ENCODE measurements at regions not wholly inside any gene's neighbourhood (a gene's known extent, or its start where the extent isn't known, plus 50 kb on each side); places are given as distances from the start of the nearest gene placed in this dataset.

DNA sequence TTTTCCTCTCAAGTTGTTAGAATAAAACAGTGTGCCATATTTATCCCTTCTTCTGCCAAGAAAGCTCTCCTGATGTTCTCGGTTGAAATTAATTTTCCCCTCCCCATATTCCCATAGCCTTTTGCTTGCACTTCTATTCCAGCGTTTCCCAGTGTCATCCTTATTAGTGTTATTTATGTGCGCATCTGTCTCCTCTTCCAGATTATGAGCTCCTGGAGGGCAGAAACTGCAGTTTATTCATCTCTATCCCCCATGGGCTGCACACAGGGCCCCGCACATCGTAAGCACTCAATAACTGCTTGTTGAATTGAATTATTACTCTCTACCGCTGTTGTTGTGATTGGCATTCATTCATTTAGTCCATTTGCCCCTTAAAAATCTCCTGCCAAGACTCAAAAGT lies 149.4 kb downstream of the SOX3 start:
- H3K9ac ChIP-seq (ENCODE audit: insufficient read depth in 1 of 2, low read length in 2 of 2) = no peak overlapping the region
- WGBS, 2 donors = 47 to 75% methylated on average over 6 of the region's 6 CpGs
- H3K27me3 ChIP-seq (ENCODE audit: control insufficient read depth in 3 of 3, insufficient read depth in 3 of 3, low read length in 2 of 3) = peaks cover 0 to 6% (median 2%) of the 10 kb centered on the region in 3 donors
- TF ChIP-seq CTCF (IDR thresholded peaks at IDR 0.05; ENCODE audit: control extremely low read depth, extremely low read depth) = no peak
- H3K36me3 ChIP-seq (ENCODE audit: control insufficient read depth in 4 of 4, insufficient read depth in 4 of 4, low read length in 4 of 4) = no peaks in the 10 kb centered on the region
- H3K4me3 ChIP-seq = no peak overlapping the region
- H3K4me1 ChIP-seq (ENCODE audit: control insufficient read depth in 5 of 5, insufficient read depth in 5 of 5, low read length in 5 of 5) = peaks cover 0 to 3% (median 0%) of the 10 kb centered on the region in 5 donors
- ATAC-seq (ENCODE audit: insufficient read depth, low FRiP score) (no peak), DNase-seq (no peak)
- no peaks in the 10 kb centered on the region for H3K9me3 ChIP-seq (ENCODE audit: control insufficient read depth in 4 of 4, insufficient read depth in 3 of 4, low read length in 3 of 4)
- no peak overlapping the region for H3K27ac ChIP-seq (ENCODE audit: low read depth in 1 of 2, low read length in 1 of 2)

GRCh38 chrX:140354431-140355120 lies 150.3 kb downstream of the SOX3 start:
- Histone ChIP-seq H3K27me3 (ENCODE audit: control insufficient read depth in 3 of 3, insufficient read depth in 3 of 3, low read length in 2 of 3) (peaks cover 0 to 7% (median 6%) of the 10 kb centered on the region in 3 donors), H3K9ac (ENCODE audit: insufficient read depth in 1 of 2, low read length in 2 of 2) (no peak overlapping the region), H3K4me1 (ENCODE audit: control insufficient read depth in 5 of 5, insufficient read depth in 5 of 5, low read length in 5 of 5) (peaks cover 0 to 3% (median 0%) of the 10 kb centered on the region in 5 donors), H3K36me3 (ENCODE audit: control insufficient read depth in 4 of 4, insufficient read depth in 4 of 4, low read length in 4 of 4) (no peaks in the 10 kb centered on the region), H3K4me3 (no peak overlapping the region), H3K27ac (ENCODE audit: low read depth in 1 of 2, low read length in 1 of 2) (no peak overlapping the region), H3K9me3 (ENCODE audit: control insufficient read depth in 4 of 4, insufficient read depth in 3 of 4, low read length in 3 of 4) (no peaks in the 10 kb centered on the region)
- 25 to 35% methylated on average over 3 of the region's 3 CpGs for WGBS, 2 donors
- no peak for ATAC-seq (ENCODE audit: insufficient read depth, low FRiP score)
- TF ChIP-seq CTCF (IDR thresholded peaks at IDR 0.05; ENCODE audit: control extremely low read depth, extremely low read depth) = no peak
- DNase-seq = no peak

DNA sequence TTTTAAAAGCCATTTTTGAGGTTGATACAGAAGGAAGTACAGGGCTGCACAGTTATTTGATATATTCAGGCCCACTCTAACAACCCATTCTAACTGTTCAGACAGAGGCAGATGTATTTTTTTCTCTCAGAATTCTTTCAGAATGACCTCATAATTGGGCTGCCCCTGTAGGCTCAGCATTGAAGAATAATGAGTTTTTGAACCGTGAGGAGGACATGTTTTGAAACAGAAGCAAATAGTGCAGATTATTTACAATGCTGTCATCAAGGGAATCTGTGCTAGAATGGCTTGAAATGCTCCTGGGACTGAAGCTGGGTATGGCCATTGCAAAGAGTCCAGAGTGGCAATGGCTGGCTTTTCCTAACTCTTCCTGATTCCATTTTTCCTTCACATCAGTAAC lies 158.1 kb downstream of the SOX3 start:
- H3K27me3 ChIP-seq (ENCODE audit: control insufficient read depth in 3 of 3, insufficient read depth in 3 of 3, low read length in 2 of 3) = peaks cover 0 to 7% (median 0%) of the 10 kb centered on the region in 3 donors
- no peaks in the 10 kb centered on the region for H3K4me1 ChIP-seq (ENCODE audit: control insufficient read depth in 5 of 5, insufficient read depth in 5 of 5, low read length in 5 of 5)
- 22 to 26% methylated on average over 1 of the region's 1 CpG for WGBS, 2 donors
- no peak overlapping the region for H3K9ac ChIP-seq (ENCODE audit: insufficient read depth in 1 of 2, low read length in 2 of 2)
- H3K27ac ChIP-seq (ENCODE audit: low read depth in 1 of 2, low read length in 1 of 2) = no peak overlapping the region
- H3K36me3 ChIP-seq (ENCODE audit: control insufficient read depth in 4 of 4, insufficient read depth in 4 of 4, low read length in 4 of 4) = no peaks in the 10 kb centered on the region
- DNase-seq = no peak
- peaks cover 0 to 2% (median 0%) of the 10 kb centered on the region in 4 donors for H3K9me3 ChIP-seq (ENCODE audit: control insufficient read depth in 4 of 4, insufficient read depth in 3 of 4, low read length in 3 of 4)
- no peak for TF ChIP-seq CTCF (IDR thresholded peaks at IDR 0.05; ENCODE audit: control extremely low read depth, extremely low read depth)
- no peak for ATAC-seq (ENCODE audit: insufficient read depth, low FRiP score)
- no peak overlapping the region for H3K4me3 ChIP-seq
